Choroid plexus epithelial cell (primary cell): ENCODE measurements at regions not wholly inside any gene's neighbourhood (a gene's known extent, or its start where the extent isn't known, plus 50 kb on each side); places are given as distances from the start of the nearest gene placed in this dataset.

Experiments used
- DNase-seq: peaks from one replicate; pipeline ENCODE4 v3.0.0-alpha.2; 2010; ENCODE audit warnings: low read depth
- H3K4me3 ChIP-seq: 2 replicates; pipeline ENCODE4 v1.5.1; 2011; ENCODE audit warnings: low read depth, mild to moderate bottlenecking, control low read depth, low read length, moderate library complexity
- CTCF ChIP-seq: conservative IDR thresholded peaks from 2 replicates; pipeline ENCODE4 v1.5.1; 2011; ENCODE audit warnings: low read depth, mild to moderate bottlenecking, control low read depth, inconsistent platforms, low read length, moderate library complexity

DNA sequence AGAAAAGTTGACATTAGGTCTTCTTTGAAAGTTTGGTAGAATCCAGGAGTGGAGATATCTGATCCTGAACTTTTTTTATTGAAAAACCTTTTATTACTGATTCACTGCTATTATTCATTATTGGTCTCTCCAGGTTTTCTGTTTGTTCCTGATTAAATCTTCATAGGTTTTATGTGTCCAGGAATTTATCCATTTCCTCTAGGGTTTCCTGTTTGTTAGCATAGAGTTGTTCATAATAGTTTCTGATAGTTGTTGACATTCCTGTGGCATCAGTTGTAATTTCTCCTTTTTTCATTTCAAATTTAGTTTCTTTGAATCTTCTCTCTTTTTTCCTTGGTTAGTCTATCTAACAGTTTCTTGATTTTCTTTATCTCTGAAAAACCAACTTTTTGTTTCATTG, 370.3 kb downstream of the SLC6A15 start:
- DNase-seq, result peak; percentile 6
- TF ChIP-seq CTCF, result no peak
- no peak overlapping the region for H3K4me3 ChIP-seq

GRCh38 chr12:84537666-84538065, 374.9 kb downstream of the SLC6A15 start:
- no peak for DNase-seq
- no peak overlapping the region for H3K4me3 ChIP-seq
- TF ChIP-seq CTCF, result no peak

DNA sequence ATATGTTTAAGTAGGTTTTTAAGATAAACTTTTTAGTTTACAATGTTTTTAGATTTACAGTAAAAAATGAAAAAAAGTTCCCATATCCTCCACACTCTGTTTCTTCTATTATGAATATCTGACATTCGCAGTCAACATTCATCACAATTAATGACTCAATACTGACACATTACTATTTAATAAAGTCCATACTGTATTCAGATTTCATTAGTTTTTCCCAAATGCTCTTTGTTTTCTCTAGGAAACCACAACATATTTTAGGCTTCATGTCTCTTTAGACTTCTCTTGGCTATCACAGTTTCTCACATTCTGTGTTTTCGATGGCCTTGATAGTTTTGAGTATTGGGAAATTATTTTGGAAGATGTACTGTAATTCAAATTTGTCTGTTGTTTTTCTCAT, 399.8 kb downstream of the SLC6A15 start:
- TF ChIP-seq CTCF, result no peak
- DNase-seq, result peak; percentile 18
- H3K4me3 ChIP-seq, result no peak overlapping the region

GRCh38 chr12:84508851-84509260, 403.7 kb downstream of the SLC6A15 start:
- TF ChIP-seq CTCF, result no peak
- DNase-seq, result peak; percentile 16
- no peak overlapping the region for H3K4me3 ChIP-seq

DNA sequence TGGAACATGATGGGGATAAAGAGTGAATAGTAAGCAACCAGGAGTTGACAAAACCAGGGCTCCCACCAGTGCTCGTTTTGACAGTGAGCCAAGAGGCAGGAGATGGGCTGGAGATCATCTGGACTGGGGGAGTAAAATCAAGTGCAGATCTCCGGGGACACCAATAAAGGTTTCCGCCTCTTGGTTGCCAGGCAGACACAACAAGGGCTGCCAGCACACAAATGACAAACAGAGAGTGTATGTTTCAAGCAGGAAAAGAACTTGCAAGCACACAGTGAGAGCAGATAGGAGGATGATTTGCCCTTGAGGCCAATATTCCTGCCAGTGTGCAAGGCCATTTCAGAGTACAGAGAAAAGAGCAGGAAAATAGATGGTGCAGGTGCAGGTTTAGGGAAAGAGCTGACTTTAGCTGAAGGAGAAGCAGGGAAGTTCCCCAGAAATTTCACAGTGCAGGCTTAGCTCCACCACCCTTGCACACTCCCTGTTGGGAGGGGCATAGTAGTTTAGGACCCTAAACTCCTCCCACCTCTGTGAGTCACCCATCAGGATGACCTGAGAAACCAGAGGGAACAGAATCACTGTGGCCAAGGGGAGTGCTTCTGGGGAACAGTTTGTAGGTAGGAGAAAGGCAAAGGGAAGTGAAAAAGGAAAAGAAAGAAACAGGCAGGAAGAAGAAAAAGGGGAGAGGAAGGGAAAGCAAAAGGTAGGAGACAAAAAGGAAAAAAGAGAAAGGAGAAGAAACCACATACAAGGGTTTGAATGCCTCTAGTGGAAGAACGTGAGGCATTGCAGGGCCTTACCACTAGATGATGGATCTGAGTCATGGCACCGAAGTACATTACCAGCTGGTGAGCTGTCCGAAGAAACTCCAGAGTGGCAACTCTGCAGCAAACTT, 404.4 kb downstream of the SLC6A15 start:
- no peak overlapping the region for H3K4me3 ChIP-seq
- peak; percentile 78 for DNase-seq
- TF ChIP-seq CTCF, result peak; percentile 67

GRCh38 chr12:84506282-84506681, 406.3 kb downstream of the SLC6A15 start:
- H3K4me3 ChIP-seq, result no peak overlapping the region
- no peak for TF ChIP-seq CTCF
- no peak for DNase-seq
